ENCODE measurements at regions not wholly inside any gene's neighbourhood (a gene's known extent, or its start where the extent isn't known, plus 50 kb on each side); places are given as distances from the start of the nearest gene placed in this dataset.

DNA sequence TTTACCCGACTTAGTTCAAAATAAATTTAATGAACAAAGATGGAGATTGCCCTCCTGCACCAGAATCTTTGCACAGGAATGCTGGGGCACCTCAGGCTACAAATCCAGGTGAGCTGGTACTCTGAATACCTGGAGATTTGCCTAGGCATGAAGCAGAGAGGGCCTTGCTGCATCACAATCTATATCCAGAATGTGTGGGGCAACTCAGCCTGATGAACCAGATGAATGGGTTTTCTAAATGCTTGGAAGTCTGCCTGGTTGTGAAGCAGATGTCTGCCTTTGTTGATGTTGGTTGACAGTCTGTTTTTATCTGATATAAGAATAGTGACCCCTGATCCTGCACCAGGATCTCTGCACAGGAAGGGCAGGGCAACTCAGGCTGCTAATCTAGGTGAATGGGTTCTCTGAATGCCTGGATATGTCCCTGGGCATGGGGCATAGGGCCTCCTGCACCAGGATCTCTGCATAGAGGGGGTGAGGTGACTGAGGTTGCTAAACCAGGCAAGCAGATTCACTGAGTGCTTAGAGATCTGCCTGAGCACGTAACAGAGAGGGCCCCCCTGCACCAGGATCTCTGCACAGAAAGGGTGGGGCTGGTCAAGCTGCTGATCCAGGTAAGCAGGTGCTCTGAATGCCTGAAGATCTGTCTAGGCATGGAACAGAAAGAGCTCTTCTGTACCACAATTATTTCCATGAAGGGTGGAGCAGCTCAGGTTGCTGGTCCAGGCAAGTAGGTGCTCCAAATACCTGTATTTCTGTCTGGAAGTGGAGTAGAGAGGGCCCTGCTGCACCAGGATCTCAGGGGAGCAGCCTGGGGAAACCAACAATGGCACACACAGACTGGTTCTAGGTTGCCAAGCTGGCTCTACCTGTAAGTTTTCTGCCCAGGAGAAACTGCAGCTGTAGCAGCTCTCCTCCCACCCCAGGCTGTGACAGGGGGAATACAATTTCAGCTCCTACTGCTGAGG is 437.5 kb downstream of the MMUT start:
- TF ChIP-seq, protein P1, sequence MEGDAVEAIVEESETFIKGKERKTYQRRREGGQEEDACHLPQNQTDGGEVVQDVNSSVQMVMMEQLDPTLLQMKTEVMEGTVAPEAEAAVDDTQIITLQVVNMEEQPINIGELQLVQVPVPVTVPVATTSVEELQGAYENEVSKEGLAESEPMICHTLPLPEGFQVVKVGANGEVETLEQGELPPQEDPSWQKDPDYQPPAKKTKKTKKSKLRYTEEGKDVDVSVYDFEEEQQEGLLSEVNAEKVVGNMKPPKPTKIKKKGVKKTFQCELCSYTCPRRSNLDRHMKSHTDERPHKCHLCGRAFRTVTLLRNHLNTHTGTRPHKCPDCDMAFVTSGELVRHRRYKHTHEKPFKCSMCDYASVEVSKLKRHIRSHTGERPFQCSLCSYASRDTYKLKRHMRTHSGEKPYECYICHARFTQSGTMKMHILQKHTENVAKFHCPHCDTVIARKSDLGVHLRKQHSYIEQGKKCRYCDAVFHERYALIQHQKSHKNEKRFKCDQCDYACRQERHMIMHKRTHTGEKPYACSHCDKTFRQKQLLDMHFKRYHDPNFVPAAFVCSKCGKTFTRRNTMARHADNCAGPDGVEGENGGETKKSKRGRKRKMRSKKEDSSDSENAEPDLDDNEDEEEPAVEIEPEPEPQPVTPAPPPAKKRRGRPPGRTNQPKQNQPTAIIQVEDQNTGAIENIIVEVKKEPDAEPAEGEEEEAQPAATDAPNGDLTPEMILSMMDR (conservative IDR thresholded peaks at IDR 0.05): no peak
- TF ChIP-seq ZFX (IDR thresholded peaks at IDR 0.05): no peak
- H3K27ac ChIP-seq: no peak overlapping the region

DNA sequence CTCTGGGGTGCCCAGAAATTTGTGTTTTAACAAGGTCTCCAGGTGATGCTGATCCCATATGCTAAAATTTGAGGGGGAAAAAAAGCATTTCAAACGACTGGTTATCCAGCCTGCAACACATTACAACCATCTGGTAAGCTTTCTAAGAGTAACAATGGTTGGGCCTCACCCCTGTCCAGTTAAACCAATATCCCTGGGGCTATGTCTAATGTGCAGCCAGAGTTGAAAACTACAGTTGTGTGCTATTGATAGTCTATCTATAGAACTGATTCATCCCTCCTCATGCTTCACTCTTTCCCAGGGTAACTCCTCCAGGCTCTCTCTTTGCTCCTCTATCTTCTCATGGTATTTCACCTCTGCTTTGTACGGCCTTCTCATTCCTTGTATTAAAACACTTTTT is 458.3 kb downstream of the MMUT start:
- TF ChIP-seq, protein P1 (conservative IDR thresholded peaks at IDR 0.05): no peak
- TF ChIP-seq ZFX (IDR thresholded peaks at IDR 0.05): no peak
- H3K27ac ChIP-seq: no peak overlapping the region

DNA sequence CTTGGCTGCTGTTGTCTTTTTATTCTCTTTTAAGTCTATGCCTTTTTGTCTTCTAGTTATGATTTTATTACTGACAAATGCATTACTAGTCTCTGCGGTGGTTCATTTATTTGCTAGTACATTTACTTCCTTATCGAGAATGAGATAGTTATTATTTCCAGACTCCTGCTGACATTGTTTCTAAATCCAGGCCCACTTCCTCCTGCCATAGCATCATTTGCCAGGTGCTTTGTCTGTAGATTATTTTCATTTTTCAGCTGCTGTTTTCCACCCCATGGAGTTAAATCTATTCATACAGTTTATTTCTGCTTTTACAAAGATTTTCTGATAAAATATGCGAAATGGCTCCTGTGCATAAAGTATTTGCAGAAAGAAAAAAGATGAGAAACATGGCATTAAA is 459.7 kb downstream of the MMUT start:
- no peak overlapping the region for H3K27ac ChIP-seq

DNA sequence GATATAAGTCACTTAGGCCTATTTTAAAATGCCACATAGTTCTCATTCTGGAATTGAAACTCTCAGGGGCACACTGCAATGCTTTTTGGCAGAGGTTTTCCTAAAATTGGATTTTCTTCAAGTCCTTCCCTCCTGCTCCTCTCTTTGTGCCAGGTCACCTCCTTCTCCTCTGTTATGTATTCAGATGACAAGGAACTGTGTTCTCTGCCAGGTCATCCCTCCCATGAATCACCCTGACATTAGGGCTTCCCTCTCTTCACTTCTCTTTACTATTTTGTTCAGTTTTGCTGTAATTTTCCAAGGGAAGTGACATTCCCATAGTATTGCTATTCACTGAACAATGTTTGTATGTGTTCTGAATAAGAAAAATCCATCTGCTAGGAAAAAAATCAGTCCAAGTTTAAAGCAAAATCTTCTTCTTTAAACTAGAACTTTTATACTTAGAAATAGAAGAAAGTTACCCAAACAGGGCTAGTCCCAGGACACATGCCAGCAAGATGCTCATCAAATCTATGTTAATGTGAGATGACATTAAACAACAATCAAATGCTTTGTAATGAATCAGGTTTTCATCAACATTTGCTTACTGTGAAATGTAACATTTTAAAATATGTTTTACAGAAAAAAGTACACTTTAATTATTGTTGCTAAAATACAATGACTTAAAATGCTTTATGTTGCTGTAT is 461.1 kb downstream of the MMUT start:
- no peak overlapping the region for H3K27ac ChIP-seq
- TF ChIP-seq, protein P1 (conservative IDR thresholded peaks at IDR 0.05): no peak
- no peak for TF ChIP-seq ZFX (IDR thresholded peaks at IDR 0.05)

More for the DNA sequence above, 459.7 kb downstream of the MMUT start:
- no peak for TF ChIP-seq ZFX (IDR thresholded peaks at IDR 0.05)
- TF ChIP-seq, protein P1 (conservative IDR thresholded peaks at IDR 0.05): no peak

DNA sequence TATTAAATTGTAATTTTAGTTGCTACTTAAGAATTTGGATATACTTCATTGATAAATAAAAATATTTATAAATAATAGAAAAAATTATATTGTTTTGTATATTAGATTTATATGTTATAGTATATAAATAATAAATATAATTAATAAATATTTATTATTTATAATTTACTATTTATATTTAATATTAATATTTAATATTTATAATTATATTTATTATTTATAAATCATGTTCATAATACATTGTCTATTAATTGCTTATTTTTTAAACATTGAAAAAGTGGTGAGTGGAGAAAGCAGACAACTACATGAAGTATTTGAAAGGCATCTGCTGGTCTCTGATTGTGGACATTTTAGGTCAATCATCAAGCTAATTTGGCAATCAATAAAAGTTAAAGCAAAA is 464.5 kb downstream of the MMUT start:
- H3K27ac ChIP-seq: no peak overlapping the region
- TF ChIP-seq ZFX (IDR thresholded peaks at IDR 0.05): no peak
- TF ChIP-seq, protein P1 (conservative IDR thresholded peaks at IDR 0.05): no peak

DNA sequence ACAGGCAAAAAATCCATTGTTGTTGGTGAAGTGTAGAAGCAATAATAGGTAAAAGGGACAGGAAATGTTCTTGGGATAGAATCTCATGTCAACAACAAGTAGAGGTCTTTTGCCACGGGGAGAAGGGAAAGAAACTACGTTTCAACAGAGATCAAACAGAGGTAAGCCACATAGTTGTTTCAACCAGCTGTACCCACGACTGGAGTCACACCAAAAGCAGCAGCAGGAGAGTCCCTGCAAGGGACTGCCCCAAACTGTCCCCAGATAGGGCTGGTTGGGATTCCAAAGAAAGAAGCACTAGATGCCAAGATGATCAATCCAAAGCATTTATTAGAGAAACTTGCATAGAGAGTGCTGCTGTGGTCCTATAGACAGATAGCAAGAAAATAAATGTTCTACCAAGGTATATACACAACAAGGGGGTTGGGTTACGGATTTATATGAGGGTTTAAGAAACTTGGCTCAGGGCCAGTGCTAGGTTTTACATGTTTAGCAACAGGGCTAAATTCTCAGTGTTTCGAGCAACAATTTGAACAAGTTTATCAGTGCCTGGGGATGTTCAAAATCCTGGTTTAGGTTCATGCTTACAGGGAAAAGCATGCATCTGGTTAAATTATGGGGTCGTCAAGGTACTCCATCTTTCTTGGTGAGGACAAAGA is 466.5 kb downstream of the MMUT start:
- TF ChIP-seq ZFX (IDR thresholded peaks at IDR 0.05): no peak
- TF ChIP-seq, protein P1 (conservative IDR thresholded peaks at IDR 0.05): no peak
- no peak overlapping the region for H3K27ac ChIP-seq

Measured in C4-2B (cell line).